Spleen (tissue), 11 donors: ENCODE measurements at regions not wholly inside any gene's neighbourhood (a gene's known extent, or its start where the extent isn't known, plus 50 kb on each side); places are given as distances from the start of the nearest gene placed in this dataset.

Experiments
- DNase-seq: peaks from one replicate; pipeline ENCODE4 v3.0.0-alpha.2; 2020
- H3K27ac ChIP-seq, 8 donors: fragments of 200-600 bp; sonication (generic) in 7 of 8; 1 replicate in 4 of 8; 2 replicates in 4 of 8; pipeline versions ENCODE4 v1.5.0 to v1.8.0; 2016 to 2021; ENCODE audit warnings: inconsistent platforms in 4 of 8, mild to moderate bottlenecking in 4 of 8, moderate library complexity in 1 of 8
- H3K27me3 ChIP-seq, 7 donors: fragments of 200-600 bp; sonication (generic) in 6 of 7; replicated peaks in 1 of 7; 1 replicate in 4 of 7; 2 replicates in 3 of 7; pipeline versions ENCODE4 v1.5.0 to v1.8.0; 2016 to 2021; ENCODE audit warnings: inconsistent platforms in 3 of 7, mild to moderate bottlenecking in 1 of 7
- H3K36me3 ChIP-seq, 6 donors: fragments of 200-600 bp; sonication (generic) in 5 of 6; 1 replicate in 4 of 6; 2 replicates in 2 of 6; pipeline versions ENCODE4 v1.5.0 to v1.8.0; 2016 to 2021; ENCODE audit warnings: inconsistent platforms in 2 of 6
- H3K4me1 ChIP-seq, 6 donors: fragments of 200-600 bp; sonication (generic) in 5 of 6; 1 replicate in 3 of 6; 2 replicates in 3 of 6; pipeline versions ENCODE4 v1.5.0 to v1.8.0; 2016 to 2021; ENCODE audit warnings: inconsistent platforms in 3 of 6
- H3K4me3 ChIP-seq, 8 donors: fragments of 200-600 bp; sonication (generic) in 7 of 8; 1 replicate in 4 of 8; 2 replicates in 4 of 8; pipeline versions ENCODE4 v1.5.0 to v1.8.0; 2016 to 2021; ENCODE audit warnings: inconsistent platforms in 4 of 8, mild to moderate bottlenecking in 4 of 8, moderate library complexity in 2 of 8
- H3K9me3 ChIP-seq, 8 donors: fragments of 200-600 bp; sonication (generic) in 7 of 8; 1 replicate in 4 of 8; 2 replicates in 4 of 8; pipeline versions ENCODE4 v1.5.0 to v1.8.0; 2016 to 2021; ENCODE audit warnings: inconsistent platforms in 4 of 8
- CTCF ChIP-seq, 11 experiments: fragments of 200-600 bp in 7 of 11; fragments of 450-650 bp in 4 of 11; sonication (generic) in 4 of 11; IDR thresholded peaks in 8 of 11; conservative IDR thresholded peaks in 3 of 11; 1 replicate in 7 of 11; 2 replicates in 4 of 11; pipeline versions ENCODE4 v1.4.0 to v1.8.0; 2016 to 2021; ENCODE audit warnings: antibody characterized with exemption in 11 of 11, inconsistent platforms in 4 of 11, mild to moderate bottlenecking in 1 of 11
- POLR2A ChIP-seq, 3 donors: fragments of 450-650 bp; IDR thresholded peaks; one replicate each; pipeline ENCODE4 v1.5.1; 2017; ENCODE audit warnings: antibody characterized with exemption in 3 of 3, mild to moderate bottlenecking in 1 of 3
- POLR2AphosphoS5 ChIP-seq, 3 donors: sonication (generic); formaldehyde crosslinking; IDR thresholded peaks; one replicate each; pipeline ENCODE4 v1.5.1; 2017; ENCODE audit warnings: antibody characterized with exemption in 3 of 3
- WGBS, 5 donors: extraction: QIAGEN DNeasy Blood & Tissue Kit in 3 of 5; methylation state at CpG; one replicate each; pipeline versions ENCODE4 v1.1.5 to v1.1.7; 2013 to 2018; 5-methylcytosine and 5-hydroxymethylcytosine counted together
- intact Hi-C: fragments of 100-400 bp; cut with DNase I; formaldehyde crosslinking; loops from one replicate; pipeline ENCODE4 v1.15.0; 2023; ENCODE audit warnings: low total_unique reads
- donor health status: healthy with polysubstance abuse.
- donor health status: DM: no; HTN: no; CAD: no; lungs with moderate emphysema.
- donor health status: DM: no; HTN: no; CAD: no.
- donor health status: Bipolar disorder and iron deficiency.
- donor health status: healthy.
- donor health status: DM: no; HTN: no; CAD: no.
- donor health status: DM: yes; HTN: yes; CAD: no.

- no peak overlapping the region for H3K27ac ChIP-seq
- H3K4me1 ChIP-seq = no peaks in the 10 kb centered on the region
- intact Hi-C loops = no loop called here
- H3K9me3 ChIP-seq = no peaks in the 10 kb centered on the region
- H3K4me3 ChIP-seq = no peak overlapping the region
- no peaks in the 10 kb centered on the region for H3K36me3 ChIP-seq
- peaks cover 0 to 13% (median 0%) of the 10 kb centered on the region in 7 donors for H3K27me3 ChIP-seq
- DNase-seq = no peak
- 85 to 96% (median 91%) methylated on average over 6 of the region's 6 CpGs for WGBS, 5 donors
- no peak for TF ChIP-seq POLR2AphosphoS5 (IDR thresholded peaks at IDR 0.05)
These were observed 317.6 kb downstream of the RPS24 start for GRCh38 chr10:78351283-78351682.

GRCh38 chr10:78351809-78352208 lies 318.1 kb downstream of the RPS24 start:
- peak; percentile 3 for DNase-seq
- peaks cover 0 to 13% (median 0%) of the 10 kb centered on the region in 7 donors for H3K27me3 ChIP-seq
- intact Hi-C loops = no loop called here

GRCh38 chr10:78353636-78354035 lies 320.0 kb downstream of the RPS24 start:
- Histone ChIP-seq H3K27me3 (peaks cover 0 to 6% (median 0%) of the 10 kb centered on the region in 7 donors), H3K27ac (no peak overlapping the region), H3K4me1 (no peaks in the 10 kb centered on the region), H3K4me3 (no peak overlapping the region), H3K36me3 (no peaks in the 10 kb centered on the region), H3K9me3 (no peaks in the 10 kb centered on the region)
- 66 to 89% (median 81%) methylated on average over 3 of the region's 3 CpGs for WGBS, 5 donors
- no peak for DNase-seq
- no peak for TF ChIP-seq CTCF (IDR thresholded peaks at IDR 0.05 in 8 of 11, conservative IDR thresholded peaks at IDR 0.05 in 3 of 11)
- TF ChIP-seq POLR2AphosphoS5 (IDR thresholded peaks at IDR 0.05) = no peak
- TF ChIP-seq POLR2A (IDR thresholded peaks at IDR 0.05) = no peak
- intact Hi-C loops = no loop called here

More at GRCh38 chr10:78351809-78352208, 318.1 kb downstream of the RPS24 start:
- no peaks in the 10 kb centered on the region for H3K4me1 ChIP-seq
- no peaks in the 10 kb centered on the region for H3K36me3 ChIP-seq
- 83 to 96% (median 86%) methylated on average over 3 of the region's 3 CpGs for WGBS, 5 donors
- H3K9me3 ChIP-seq = no peaks in the 10 kb centered on the region
- no peak overlapping the region for H3K27ac ChIP-seq
- TF ChIP-seq POLR2A (IDR thresholded peaks at IDR 0.05) (no peak), CTCF (IDR thresholded peaks at IDR 0.05 in 8 of 11, conservative IDR thresholded peaks at IDR 0.05 in 3 of 11) (no peak), POLR2AphosphoS5 (IDR thresholded peaks at IDR 0.05) (no peak)
- no peak overlapping the region for H3K4me3 ChIP-seq

- WGBS, 5 donors = 77 to 88% (median 84%) methylated on average over 7 of the region's 7 CpGs
- peak; percentile 24 for DNase-seq
- intact Hi-C loops = no loop called here
- peaks cover 0 to 6% (median 0%) of the 10 kb centered on the region in 7 donors for H3K27me3 ChIP-seq
- no peaks in the 10 kb centered on the region for H3K36me3 ChIP-seq
- no peaks in the 10 kb centered on the region for H3K9me3 ChIP-seq
- no peak overlapping the region for H3K27ac ChIP-seq
- TF ChIP-seq POLR2AphosphoS5 (IDR thresholded peaks at IDR 0.05) (no peak), CTCF (IDR thresholded peaks at IDR 0.05 in 8 of 11, conservative IDR thresholded peaks at IDR 0.05 in 3 of 11) (no peak), POLR2A (IDR thresholded peaks at IDR 0.05) (no peak)
- no peaks in the 10 kb centered on the region for H3K4me1 ChIP-seq
- no peak overlapping the region for H3K4me3 ChIP-seq
These were observed 320.4 kb downstream of the RPS24 start for GRCh38 chr10:78354101-78354500.
